H9 (cell line): ENCODE measurements at regions not wholly inside any gene's neighbourhood (a gene's known extent, or its start where the extent isn't known, plus 50 kb on each side); places are given as distances from the start of the nearest gene placed in this dataset.

Experiments
- DNase-seq: peaks from one replicate; pipeline ENCODE4 v3.0.0-alpha.2; 2017
- H2AFZ ChIP-seq: one replicate; pipeline ENCODE4 v1.6.1; 2013; ENCODE audit warnings: mild to moderate bottlenecking, low read length, control low read depth, moderate library complexity
- H2AK5ac ChIP-seq: 2 replicates; pipeline ENCODE4 v1.6.1; 2013; ENCODE audit warnings: low read length, control low read depth, mixed read lengths; ENCODE audit not compliant: insufficient read length
- H2BK120ac ChIP-seq: one replicate; pipeline ENCODE4 v1.6.1; 2013; ENCODE audit warnings: low read depth, mild to moderate bottlenecking, low read length, control low read depth, inconsistent platforms; ENCODE audit not compliant: poor library complexity, severe bottlenecking
- H2BK12ac ChIP-seq: 2 replicates; pipeline ENCODE4 v1.6.1; 2013; ENCODE audit warnings: low read length, control low read depth, mixed read lengths, low read depth; ENCODE audit not compliant: insufficient read length
- H2BK15ac ChIP-seq: 2 replicates; pipeline ENCODE4 v1.6.1; 2013; ENCODE audit warnings: low read depth, low read length, control low read depth
- H2BK20ac ChIP-seq: one replicate; pipeline ENCODE4 v1.6.1; 2013; ENCODE audit warnings: low read depth, mild to moderate bottlenecking, low read length, control low read depth, inconsistent platforms; ENCODE audit not compliant: poor library complexity, severe bottlenecking
- H2BK5ac ChIP-seq: 2 replicates; pipeline ENCODE4 v1.6.1; 2013; ENCODE audit warnings: low read length, control low read depth, mixed read lengths; ENCODE audit not compliant: insufficient read length
- H3K14ac ChIP-seq: 2 replicates; pipeline ENCODE4 v1.6.1; 2013; ENCODE audit warnings: low read length, control low read depth; ENCODE audit not compliant: insufficient read depth
- H3K18ac ChIP-seq: 2 replicates; pipeline ENCODE4 v1.6.1; 2013; ENCODE audit warnings: low read depth, mild to moderate bottlenecking, mixed read lengths, low read length, control low read depth; ENCODE audit not compliant: insufficient read length
- H3K23ac ChIP-seq: 2 replicates; pipeline ENCODE4 v1.6.1; 2013; ENCODE audit warnings: low read length, control low read depth, mixed read lengths, low read depth; ENCODE audit not compliant: insufficient read length
- H3K23me2 ChIP-seq: 2 replicates; pipeline ENCODE4 v1.6.1; 2013; ENCODE audit warnings: low read depth, mild to moderate bottlenecking, mixed read lengths, low read length, control low read depth; ENCODE audit not compliant: insufficient read length, poor library complexity, severe bottlenecking
- H3K27ac ChIP-seq: 2 replicates; pipeline ENCODE4 v1.5.1; 2013; ENCODE audit warnings: low read length, control low read depth, mixed read lengths, low read depth; ENCODE audit not compliant: insufficient read length
- H3K27me3 ChIP-seq: 2 replicates; pipeline ENCODE4 v1.6.1; 2013; ENCODE audit warnings: low read length, control low read depth, inconsistent platforms; ENCODE audit not compliant: insufficient read depth
- H3K4ac ChIP-seq: 2 replicates; pipeline ENCODE4 v1.6.1; 2013; ENCODE audit warnings: low read depth, mild to moderate bottlenecking, control low read depth, inconsistent platforms, low read length, moderate library complexity
- H3K4me1 ChIP-seq: 2 replicates; pipeline ENCODE4 v1.6.1; 2013; ENCODE audit warnings: low read length, control low read depth, inconsistent platforms; ENCODE audit not compliant: insufficient read depth
- H3K4me2 ChIP-seq: 2 replicates; pipeline ENCODE4 v1.6.1; 2013; ENCODE audit warnings: low read length, control low read depth, mixed read lengths; ENCODE audit not compliant: insufficient read length, insufficient read depth
- H3K56ac ChIP-seq: 2 replicates; pipeline ENCODE4 v1.6.1; 2013; ENCODE audit warnings: low read depth, mild to moderate bottlenecking, mixed read lengths, low read length, control low read depth; ENCODE audit not compliant: insufficient read length
- H3K79me1 ChIP-seq: 2 replicates; pipeline ENCODE4 v1.6.1; 2013; ENCODE audit warnings: low read depth, mild to moderate bottlenecking, moderate library complexity, low read length, control low read depth, inconsistent platforms; ENCODE audit not compliant: insufficient read depth, poor library complexity, severe bottlenecking
- H3K79me2 ChIP-seq: 2 replicates; pipeline ENCODE4 v1.6.1; 2013; ENCODE audit warnings: low read length, control low read depth, inconsistent platforms; ENCODE audit not compliant: insufficient read depth
- H3K9ac ChIP-seq: 2 replicates; pipeline ENCODE4 v1.6.1; 2013; ENCODE audit warnings: low read length, control low read depth, mixed read lengths; ENCODE audit not compliant: insufficient read length; ENCODE audit errors: extremely low read depth
- H3K9me3 ChIP-seq: one replicate; pipeline ENCODE4 v1.6.1; 2013; ENCODE audit warnings: low read depth, low read length, inconsistent platforms; ENCODE audit not compliant: control insufficient read depth
- H3T11ph ChIP-seq: one replicate; pipeline ENCODE4 v1.6.1; 2013; ENCODE audit warnings: mild to moderate bottlenecking, low read length, control low read depth, inconsistent platforms
- H4K20me1 ChIP-seq: one replicate; pipeline ENCODE4 v1.6.1; 2013; ENCODE audit not compliant: control insufficient read depth, insufficient read length, insufficient read depth
- H4K5ac ChIP-seq: 2 replicates; pipeline ENCODE4 v1.6.1; 2013; ENCODE audit warnings: low read depth, mild to moderate bottlenecking, mixed read lengths, low read length, control low read depth; ENCODE audit not compliant: insufficient read length
- H4K8ac ChIP-seq: replicated peaks from 2 replicates; pipeline ENCODE4 v1.6.1; 2013; ENCODE audit warnings: low read length, control low read depth, mixed read lengths, low read depth; ENCODE audit not compliant: insufficient read length
- H4K91ac ChIP-seq: 2 replicates; pipeline ENCODE4 v1.6.1; 2013; ENCODE audit warnings: low read depth, mild to moderate bottlenecking, moderate library complexity, mixed read lengths, low read length, control low read depth; ENCODE audit not compliant: insufficient read length
- H3K27ac Mint-ChIP-seq, 3 experiments: 2 replicates in 2 of 3; 3 replicates in 1 of 3; pipeline ENCODE4 v1.8.0; 2020 to 2021; ENCODE audit warnings: mixed read lengths in 3 of 3, mild to moderate bottlenecking in 1 of 3, moderate library complexity in 1 of 3
- H3K27me3 Mint-ChIP-seq: 2 replicates; pipeline ENCODE4 v1.8.0; 2021; ENCODE audit warnings: low read depth, mild to moderate bottlenecking, moderate library complexity, mixed read lengths
- H3K36me3 Mint-ChIP-seq, 3 experiments: 2 replicates in 2 of 3; 3 replicates in 1 of 3; pipeline ENCODE4 v1.8.0; 2020 to 2021; ENCODE audit warnings: low read depth in 3 of 3, mixed read lengths in 3 of 3; ENCODE audit not compliant: insufficient read depth in 1 of 3
- H3K4me1 Mint-ChIP-seq, 2 experiments: 2 replicates each; pipeline ENCODE4 v1.8.0; 2020; ENCODE audit warnings: mixed read lengths in 2 of 2
- H3K4me3 Mint-ChIP-seq, 2 experiments: 2 replicates in 1 of 2; 3 replicates in 1 of 2; pipeline ENCODE4 v1.8.0; 2020 to 2021; ENCODE audit warnings: mild to moderate bottlenecking in 2 of 2, mixed read lengths in 2 of 2, moderate library complexity in 1 of 2
- H3K9me3 Mint-ChIP-seq, 2 experiments: 2 replicates in 1 of 2; 3 replicates in 1 of 2; pipeline ENCODE4 v1.8.0; 2020; ENCODE audit warnings: mild to moderate bottlenecking in 2 of 2, mixed read lengths in 2 of 2, moderate library complexity in 1 of 2
- WGBS: extraction: QIAGEN DNeasy Blood & Tissue Kit; methylation state at CpG from one replicate; pipeline ENCODE4 v1.1.7; 2013; ENCODE audit warnings: missing lambda C conversion rate, low lambda C conversion rate, mixed read lengths; ENCODE audit not compliant: insufficient read length; ENCODE audit errors: extremely low coverage; 5-methylcytosine and 5-hydroxymethylcytosine counted together
- TF ChIP-seq, protein P1 (sequence below): fragments of 200-600 bp; sonication (generic); conservative IDR thresholded peaks from 3 replicates; pipeline ENCODE4 v1.8.0; 2021; ENCODE audit warnings: antibody characterized with exemption, mild to moderate bottlenecking

DNA sequence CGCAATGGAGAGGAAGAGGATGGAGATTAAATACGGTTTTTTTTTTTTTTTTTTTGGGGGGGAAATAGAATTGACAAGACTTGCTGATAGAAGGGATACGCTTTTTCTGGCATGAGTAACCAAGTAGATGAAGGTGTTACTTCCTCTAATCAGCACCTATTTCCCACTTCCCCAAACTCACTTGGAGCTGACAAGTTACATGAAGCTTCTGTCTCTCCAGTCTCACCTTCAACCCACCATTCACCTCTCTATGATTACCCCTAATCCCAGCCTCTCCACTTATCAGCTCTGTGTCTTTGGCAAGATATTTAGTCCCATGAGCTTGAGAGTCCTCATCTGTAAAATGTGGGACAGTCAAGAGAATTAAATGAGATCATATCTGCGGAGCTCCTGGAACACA, 185.9 kb upstream of the HS3ST3A1 start:
- H3K18ac ChIP-seq = no peak overlapping the region
- H4K5ac ChIP-seq = no peak overlapping the region
- H3K4me1 ChIP-seq = peaks cover 3% of the 10 kb centered on the region; the same call in 1 of the 2 replicates
- no peak overlapping the region for H3K14ac ChIP-seq
- no peak overlapping the region for H2BK5ac ChIP-seq
- WGBS = no CpG with 5 or more reads among the region's 4 CpGs
- no peak overlapping the region for H4K91ac ChIP-seq
- no peaks in the 10 kb centered on the region for H3K79me1 ChIP-seq
- H3K9me3 ChIP-seq = peaks cover 6% of the 10 kb centered on the region
- H3K4me1 Mint-ChIP-seq = peaks cover 2 to 4% of the 10 kb centered on the region in 2 experiments; a peak in 1 of 4 replicates
- H4K20me1 ChIP-seq = no peaks in the 10 kb centered on the region
- no peak overlapping the region for H3T11ph ChIP-seq
- H3K4ac ChIP-seq = no peak overlapping the region
- H3K9ac ChIP-seq = no peak overlapping the region
- H3K79me2 ChIP-seq = no peaks in the 10 kb centered on the region
- no peaks in the 10 kb centered on the region for H3K23me2 ChIP-seq
- H2AFZ ChIP-seq = no peak overlapping the region
- H3K4me3 Mint-ChIP-seq = no peak overlapping the region
- H3K27me3 Mint-ChIP-seq = no peaks in the 10 kb centered on the region
- no peak overlapping the region for H3K56ac ChIP-seq
- TF ChIP-seq, protein P1, sequence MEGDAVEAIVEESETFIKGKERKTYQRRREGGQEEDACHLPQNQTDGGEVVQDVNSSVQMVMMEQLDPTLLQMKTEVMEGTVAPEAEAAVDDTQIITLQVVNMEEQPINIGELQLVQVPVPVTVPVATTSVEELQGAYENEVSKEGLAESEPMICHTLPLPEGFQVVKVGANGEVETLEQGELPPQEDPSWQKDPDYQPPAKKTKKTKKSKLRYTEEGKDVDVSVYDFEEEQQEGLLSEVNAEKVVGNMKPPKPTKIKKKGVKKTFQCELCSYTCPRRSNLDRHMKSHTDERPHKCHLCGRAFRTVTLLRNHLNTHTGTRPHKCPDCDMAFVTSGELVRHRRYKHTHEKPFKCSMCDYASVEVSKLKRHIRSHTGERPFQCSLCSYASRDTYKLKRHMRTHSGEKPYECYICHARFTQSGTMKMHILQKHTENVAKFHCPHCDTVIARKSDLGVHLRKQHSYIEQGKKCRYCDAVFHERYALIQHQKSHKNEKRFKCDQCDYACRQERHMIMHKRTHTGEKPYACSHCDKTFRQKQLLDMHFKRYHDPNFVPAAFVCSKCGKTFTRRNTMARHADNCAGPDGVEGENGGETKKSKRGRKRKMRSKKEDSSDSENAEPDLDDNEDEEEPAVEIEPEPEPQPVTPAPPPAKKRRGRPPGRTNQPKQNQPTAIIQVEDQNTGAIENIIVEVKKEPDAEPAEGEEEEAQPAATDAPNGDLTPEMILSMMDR = no peak
- no peak overlapping the region for H3K23ac ChIP-seq
- H2BK120ac ChIP-seq = no peak overlapping the region
- no peak overlapping the region for H2AK5ac ChIP-seq
- no peaks in the 10 kb centered on the region for H3K27me3 ChIP-seq
- H3K36me3 Mint-ChIP-seq = peaks cover 0 to 7% (median 0%) of the 10 kb centered on the region in 3 experiments; a peak in 2 of 7 replicates
- no peak overlapping the region for H3K27ac Mint-ChIP-seq
- no peak overlapping the region for H3K27ac ChIP-seq
- no peak overlapping the region for H3K4me2 ChIP-seq
- H2BK15ac ChIP-seq = no peak overlapping the region
- no peak overlapping the region for H2BK12ac ChIP-seq
- H3K9me3 Mint-ChIP-seq = peaks cover 6 to 8% of the 10 kb centered on the region in 2 experiments; a peak in 3 of 5 replicates
- no peak overlapping the region for H4K8ac ChIP-seq
- H2BK20ac ChIP-seq = no peak overlapping the region
- no peak for DNase-seq
